Testis (tissue), 2 donors: ENCODE measurements at regions not wholly inside any gene's neighbourhood (a gene's known extent, or its start where the extent isn't known, plus 50 kb on each side); places are given as distances from the start of the nearest gene placed in this dataset.

Experiments
- DNase-seq: peaks from one replicate; pipeline ENCODE4 v3.0.0-alpha.2; 2019
- H3K27ac ChIP-seq, 2 donors: fragments of 200-600 bp; sonication (generic); one replicate each; pipeline ENCODE4 v1.5.1; 2019
- H3K27me3 ChIP-seq: fragments of 200-600 bp; sonication (generic); one replicate; pipeline ENCODE4 v1.5.1; 2019
- H3K36me3 ChIP-seq: fragments of 200-600 bp; sonication (generic); one replicate; pipeline ENCODE4 v1.5.1; 2017; ENCODE audit warnings: low read depth; ENCODE audit errors: missing control alignments
- H3K4me1 ChIP-seq: fragments of 200-600 bp; sonication (generic); one replicate; pipeline ENCODE4 v1.5.1; 2019
- H3K4me3 ChIP-seq, 2 donors: fragments of 200-600 bp; sonication (generic); one replicate each; pipeline ENCODE4 v1.5.1; 2017 to 2019
- H3K9me3 ChIP-seq: fragments of 200-600 bp; sonication (generic); one replicate; pipeline ENCODE4 v1.5.1; 2017
- POLR2A ChIP-seq: fragments of 450-650 bp; IDR thresholded peaks from one replicate; pipeline ENCODE4 v1.6.1; 2017; ENCODE audit warnings: antibody characterized with exemption, mild to moderate bottlenecking, moderate library complexity
- WGBS, 2 donors: methylation state at CpG; one replicate each; pipeline ENCODE4 v1.1.5; 2018; 5-methylcytosine and 5-hydroxymethylcytosine counted together
- intact Hi-C: fragments of 100-400 bp; cut with DNase I; formaldehyde crosslinking; loops from one replicate; pipeline ENCODE4 v1.15.1; 2023; ENCODE audit warnings: low total_unique reads
- TF ChIP-seq, protein P1 (sequence below), 3 experiments: fragments of 450-650 bp in 2 of 3; fragments of 200-600 bp in 1 of 3; sonication (generic) in 1 of 3; IDR thresholded peaks; one replicate each; pipeline ENCODE4 v1.5.1; 2016 to 2019; ENCODE audit warnings: antibody characterized with exemption in 3 of 3, mild to moderate bottlenecking in 2 of 3, moderate library complexity in 1 of 3

DNA sequence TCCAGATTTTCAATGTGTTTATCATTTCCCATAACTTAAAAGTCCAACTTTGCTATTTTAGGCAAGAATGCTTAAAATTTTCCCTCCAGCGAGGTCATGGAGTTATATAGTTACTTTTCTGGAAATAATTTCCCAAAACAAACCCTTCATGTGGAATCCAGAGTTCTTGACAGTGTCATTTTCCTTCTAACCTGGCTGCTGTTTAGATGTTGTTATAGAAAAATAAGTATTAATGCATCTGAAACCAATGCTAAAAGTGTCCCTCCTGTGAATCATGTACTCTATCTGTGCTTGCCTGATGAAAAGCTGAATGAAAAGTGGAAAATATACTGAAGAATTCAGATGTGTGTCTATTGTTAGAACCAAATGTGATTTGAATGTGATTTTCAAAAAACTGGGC is 245.3 kb upstream of the HSF2 start:
- WGBS, 2 donors = 39 to 48% methylated on average over 1 of the region's 1 CpG
- H3K27me3 ChIP-seq = no peaks in the 10 kb centered on the region
- no peak for TF ChIP-seq POLR2A
- TF ChIP-seq, protein P1, sequence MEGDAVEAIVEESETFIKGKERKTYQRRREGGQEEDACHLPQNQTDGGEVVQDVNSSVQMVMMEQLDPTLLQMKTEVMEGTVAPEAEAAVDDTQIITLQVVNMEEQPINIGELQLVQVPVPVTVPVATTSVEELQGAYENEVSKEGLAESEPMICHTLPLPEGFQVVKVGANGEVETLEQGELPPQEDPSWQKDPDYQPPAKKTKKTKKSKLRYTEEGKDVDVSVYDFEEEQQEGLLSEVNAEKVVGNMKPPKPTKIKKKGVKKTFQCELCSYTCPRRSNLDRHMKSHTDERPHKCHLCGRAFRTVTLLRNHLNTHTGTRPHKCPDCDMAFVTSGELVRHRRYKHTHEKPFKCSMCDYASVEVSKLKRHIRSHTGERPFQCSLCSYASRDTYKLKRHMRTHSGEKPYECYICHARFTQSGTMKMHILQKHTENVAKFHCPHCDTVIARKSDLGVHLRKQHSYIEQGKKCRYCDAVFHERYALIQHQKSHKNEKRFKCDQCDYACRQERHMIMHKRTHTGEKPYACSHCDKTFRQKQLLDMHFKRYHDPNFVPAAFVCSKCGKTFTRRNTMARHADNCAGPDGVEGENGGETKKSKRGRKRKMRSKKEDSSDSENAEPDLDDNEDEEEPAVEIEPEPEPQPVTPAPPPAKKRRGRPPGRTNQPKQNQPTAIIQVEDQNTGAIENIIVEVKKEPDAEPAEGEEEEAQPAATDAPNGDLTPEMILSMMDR (IDR thresholded peaks at IDR 0.05) = no peak
- intact Hi-C loops = no loop called here
- H3K9me3 ChIP-seq = no peaks in the 10 kb centered on the region
- H3K4me3 ChIP-seq = no peak overlapping the region
- H3K4me1 ChIP-seq = no peaks in the 10 kb centered on the region
- DNase-seq = no peak
- H3K27ac ChIP-seq = no peak overlapping the region
- H3K36me3 ChIP-seq = no peaks in the 10 kb centered on the region

DNA sequence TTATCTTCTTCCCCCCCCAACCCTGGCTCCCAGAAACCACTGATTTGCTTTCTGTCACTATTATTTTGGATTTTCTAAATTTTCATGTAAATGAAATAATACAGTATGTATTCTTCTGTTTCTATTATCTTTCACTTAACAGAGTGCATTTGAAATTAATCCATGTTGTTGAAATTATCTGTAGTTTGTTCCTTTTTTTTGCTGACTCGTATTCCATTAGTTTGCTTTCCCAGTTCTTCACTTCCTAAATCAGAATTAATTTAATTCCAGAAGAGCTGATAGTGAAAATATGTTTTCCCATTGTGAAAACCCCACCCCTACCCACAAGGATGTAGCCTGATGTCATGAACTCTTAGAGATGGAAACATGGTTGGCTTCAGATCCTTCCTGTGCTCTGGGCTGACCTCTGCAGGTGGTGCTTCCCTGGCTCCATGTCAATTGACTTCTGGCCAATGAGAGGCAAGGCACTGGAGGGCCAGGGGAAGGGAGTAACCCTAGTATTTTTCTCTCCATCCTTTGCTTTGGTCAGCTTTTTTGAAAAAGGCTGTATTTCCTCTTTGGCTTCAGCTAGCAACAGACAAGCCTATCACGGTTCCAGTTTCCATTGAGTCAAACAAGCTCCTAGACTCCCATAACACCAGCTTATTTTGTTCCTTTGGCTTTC is 244.4 kb upstream of the HSF2 start:
- intact Hi-C loops = no loop called here
- TF ChIP-seq, protein P1 (IDR thresholded peaks at IDR 0.05) = no peak
- TF ChIP-seq POLR2A = no peak
- WGBS, 2 donors = 60 to 69% methylated on average over 2 of the region's 2 CpGs

DNA sequence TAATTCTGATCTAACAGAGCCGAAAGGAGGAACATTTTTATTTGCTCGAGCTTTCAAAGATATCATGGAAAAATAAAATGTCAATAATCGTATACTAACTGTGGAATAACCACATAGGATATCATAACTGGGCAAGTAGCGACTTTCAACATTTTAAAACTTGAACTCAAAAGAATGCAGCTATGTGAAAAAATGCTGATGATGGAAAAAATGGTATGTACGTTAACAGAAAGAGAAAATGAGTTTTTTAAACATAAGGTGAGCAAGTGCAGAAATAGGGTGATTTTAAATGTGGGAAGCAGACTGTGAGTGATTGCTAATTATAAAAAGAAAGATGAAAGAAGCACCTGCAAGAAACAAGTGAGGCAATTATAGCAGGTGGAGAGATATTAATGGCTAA is 238.3 kb upstream of the HSF2 start:
- Histone ChIP-seq H3K4me3 (no peak overlapping the region), H3K9me3 (no peaks in the 10 kb centered on the region), H3K36me3 (no peaks in the 10 kb centered on the region), H3K27me3 (no peaks in the 10 kb centered on the region), H3K4me1 (no peaks in the 10 kb centered on the region), H3K27ac (no peak overlapping the region)
- TF ChIP-seq POLR2A = no peak
- TF ChIP-seq, protein P1 (IDR thresholded peaks at IDR 0.05) = no peak
- no peak for DNase-seq
- intact Hi-C loops = no loop called here
- WGBS, 2 donors = 92 to 93% methylated on average over 5 of the region's 5 CpGs

More for the DNA sequence above, 244.4 kb upstream of the HSF2 start:
- no peaks in the 10 kb centered on the region for H3K36me3 ChIP-seq
- H3K27ac ChIP-seq = no peak overlapping the region
- DNase-seq = no peak
- no peak overlapping the region for H3K4me3 ChIP-seq
- no peaks in the 10 kb centered on the region for H3K27me3 ChIP-seq
- H3K9me3 ChIP-seq = no peaks in the 10 kb centered on the region
- H3K4me1 ChIP-seq = no peaks in the 10 kb centered on the region

DNA sequence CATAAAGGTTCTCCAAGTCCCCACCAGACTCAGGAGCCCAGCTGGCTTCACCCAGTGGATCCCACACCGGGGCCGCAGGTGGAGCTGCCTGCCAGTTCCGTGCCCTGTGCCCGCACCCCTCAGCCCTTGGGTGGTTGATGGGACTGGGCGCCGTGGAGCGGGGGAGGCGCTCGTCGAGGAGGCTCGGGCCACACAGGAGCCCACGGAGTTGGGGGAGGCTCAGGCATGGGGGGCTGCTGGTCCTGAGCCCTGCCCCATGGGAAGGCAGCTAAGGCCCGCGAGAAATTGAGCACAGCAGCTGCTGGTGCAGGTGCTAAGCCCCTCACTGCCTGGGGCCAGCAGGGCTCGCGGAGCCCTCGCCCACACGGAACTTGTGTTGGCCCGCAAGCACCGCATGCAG is 234.4 kb upstream of the HSF2 start:
- Histone ChIP-seq H3K9me3 (no peaks in the 10 kb centered on the region), H3K27ac (no peak overlapping the region), H3K4me3 (peak overlapping the region in 1 of 2 donors; percentile 5), H3K27me3 (no peaks in the 10 kb centered on the region), H3K4me1 (no peaks in the 10 kb centered on the region), H3K36me3 (no peaks in the 10 kb centered on the region)
- TF ChIP-seq, protein P1 (IDR thresholded peaks at IDR 0.05) = no peak
- no peak for TF ChIP-seq POLR2A
- intact Hi-C loops = no loop called here
- WGBS, 2 donors = 85 to 100% methylated on average over 1 to 19 of the region's 20 CpGs
- no peak for DNase-seq

DNA sequence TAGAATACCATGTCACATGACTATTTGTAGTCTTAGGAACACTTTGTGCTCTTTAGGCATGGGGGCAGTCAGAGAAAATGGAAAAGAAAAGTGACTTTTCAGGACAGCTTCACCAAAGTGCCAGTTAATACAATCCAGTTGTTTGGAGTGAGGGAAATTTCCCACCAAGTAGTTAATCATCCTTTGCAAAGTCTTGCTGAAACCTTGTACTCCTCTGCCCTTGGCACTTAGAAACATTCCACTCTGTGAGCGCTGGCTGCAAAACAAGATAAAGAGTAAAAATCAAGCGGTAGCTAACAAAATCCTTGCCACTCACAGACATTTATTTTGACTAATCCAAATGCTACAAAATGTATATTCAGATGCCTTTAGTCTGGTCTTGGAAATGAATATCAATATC is 229.2 kb upstream of the HSF2 start:
- Histone ChIP-seq H3K27me3 (no peaks in the 10 kb centered on the region), H3K4me1 (no peaks in the 10 kb centered on the region), H3K9me3 (no peaks in the 10 kb centered on the region), H3K27ac (no peak overlapping the region), H3K36me3 (no peaks in the 10 kb centered on the region), H3K4me3 (no peak overlapping the region)
- no peak for DNase-seq
- no peak for TF ChIP-seq POLR2A
- 63% methylated on average over 2 of the region's 2 CpGs for WGBS, 2 donors
- intact Hi-C loops = no loop called here
